GM12892 (cell line): ENCODE measurements at regions not wholly inside any gene's neighbourhood (a gene's known extent, or its start where the extent isn't known, plus 50 kb on each side); places are given as distances from the start of the nearest gene placed in this dataset.

Experiments
- POLR2A ChIP-seq: IDR thresholded peaks from 2 replicates; pipeline ENCODE4 v1.6.1; 2011; ENCODE audit warnings: low read depth, low read length, control low read depth
- POLR2AphosphoS5 ChIP-seq: IDR thresholded peaks from 2 replicates; pipeline ENCODE4 v1.6.1; 2011; ENCODE audit warnings: low read depth, low read length, control low read depth
- TAF1 ChIP-seq: IDR thresholded peaks from 2 replicates; pipeline ENCODE4 v1.6.1; 2011; ENCODE audit warnings: low read depth, mild to moderate bottlenecking, control low read depth, low read length, borderline replicate concordance

- TF ChIP-seq POLR2AphosphoS5 (no peak), POLR2A (no peak), TAF1 (no peak)
These were observed 135.0 kb downstream of the IDS start for GRCh38 chrX:149370097-149370496.
